DOHH2 (cell line): ENCODE measurements at regions not wholly inside any gene's neighbourhood (a gene's known extent, or its start where the extent isn't known, plus 50 kb on each side); places are given as distances from the start of the nearest gene placed in this dataset.

Experiments used
- H3F3A ChIP-seq: fragments of 200-600 bp; sonication (generic), shearing (Covaris generic); 2 replicates; pipeline ENCODE4 v1.6.0; 2016; ENCODE audit warnings: antibody characterized with exemption, mild to moderate bottlenecking; ENCODE audit not compliant: control insufficient read depth, insufficient read depth
- H3K27ac ChIP-seq: fragments of 200-600 bp; sonication (generic); 2 replicates; pipeline ENCODE4 v1.5.1; 2014; ENCODE audit warnings: low read depth, mild to moderate bottlenecking, low read length, moderate library complexity
- H3K27me3 ChIP-seq: fragments of 200-600 bp; sonication (generic); 2 replicates; pipeline ENCODE4 v1.6.1; 2014; ENCODE audit warnings: mild to moderate bottlenecking, low read length, mixed read lengths; ENCODE audit not compliant: control insufficient read depth
- H3K36me3 ChIP-seq: fragments of 200-600 bp; sonication (generic); 2 replicates; pipeline ENCODE4 v1.6.1; 2014; ENCODE audit warnings: mild to moderate bottlenecking, low read length, moderate library complexity, mixed read lengths; ENCODE audit not compliant: control insufficient read depth
- H3K4me1 ChIP-seq: fragments of 200-600 bp; sonication (generic); 2 replicates; pipeline ENCODE4 v1.6.1; 2014; ENCODE audit warnings: mild to moderate bottlenecking, low read length, mixed read lengths; ENCODE audit not compliant: control insufficient read depth
- H3K4me2 ChIP-seq: fragments of 200-600 bp; sonication (generic); 2 replicates; pipeline ENCODE4 v1.6.0; 2014; ENCODE audit warnings: mild to moderate bottlenecking, low read length, moderate library complexity
- H3K4me3 ChIP-seq: fragments of 200-600 bp; sonication (generic); 2 replicates; pipeline ENCODE4 v1.5.1; 2014; ENCODE audit warnings: mild to moderate bottlenecking, low read length, mixed read lengths
- H3K79me2 ChIP-seq: fragments of 200-600 bp; sonication (generic); 2 replicates; pipeline ENCODE4 v1.6.1; 2014; ENCODE audit warnings: mild to moderate bottlenecking, low read length, mixed read lengths; ENCODE audit not compliant: control insufficient read depth
- H3K9me2 ChIP-seq: fragments of 200-600 bp; sonication (generic); replicated peaks from 2 replicates; pipeline ENCODE4 v1.6.1; 2014; ENCODE audit warnings: mild to moderate bottlenecking, low read length, mixed read lengths; ENCODE audit not compliant: control insufficient read depth
- H3K9me3 ChIP-seq: fragments of 200-600 bp; sonication (generic); 2 replicates; pipeline ENCODE4 v1.6.1; 2014; ENCODE audit warnings: antibody characterized with exemption, low read length, mixed read lengths; ENCODE audit not compliant: control insufficient read depth, insufficient read depth
- H4K20me1 ChIP-seq: fragments of 200-600 bp; sonication (generic); 2 replicates; pipeline ENCODE4 v1.6.0; 2014; ENCODE audit warnings: low read depth, mild to moderate bottlenecking, antibody characterized with exemption, low read length, moderate library complexity; ENCODE audit not compliant: control insufficient read depth, insufficient read depth
- CTCF ChIP-seq: fragments of 200-600 bp; sonication (generic); IDR thresholded peaks from one replicate; pipeline ENCODE4 v1.5.1; 2014; ENCODE audit warnings: antibody characterized with exemption, mild to moderate bottlenecking, low read depth, low read length; ENCODE audit not compliant: poor library complexity, severe bottlenecking
- EZH2phosphoT487 ChIP-seq: fragments of 200-600 bp; sonication (generic); IDR thresholded peaks from 2 replicates; pipeline ENCODE4 v1.6.1; 2017; ENCODE audit warnings: borderline replicate concordance, mild to moderate bottlenecking, antibody characterized with exemption, low read length, moderate library complexity, mixed read lengths

DNA sequence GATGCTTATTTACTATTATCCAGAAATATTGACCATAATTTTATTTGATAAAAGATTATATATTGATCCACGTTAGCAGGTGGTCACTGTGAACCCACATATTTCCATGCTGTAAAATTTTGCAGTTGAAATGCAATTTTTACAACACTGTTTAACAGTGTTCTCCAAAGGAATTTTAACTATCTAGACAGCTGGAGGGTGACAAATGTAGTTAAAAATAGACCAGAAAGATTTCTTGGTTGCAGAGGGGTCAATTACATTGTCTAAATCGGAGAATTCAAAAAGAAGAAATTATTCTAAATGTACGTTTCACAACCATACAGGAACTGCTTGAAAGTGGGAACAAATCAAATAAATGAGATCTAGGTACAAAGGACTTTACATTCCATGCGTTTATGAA lies 625.2 kb upstream of the NCAM2 start:
- no peaks in the 10 kb centered on the region for H4K20me1 ChIP-seq
- H3K9me2 ChIP-seq: no peaks in the 10 kb centered on the region
- H3K9me3 ChIP-seq: no peaks in the 10 kb centered on the region; the same call in 1 of the 2 replicates
- no peaks in the 10 kb centered on the region for H3K36me3 ChIP-seq
- no peaks in the 10 kb centered on the region for H3K27me3 ChIP-seq
- no peak overlapping the region for H3K27ac ChIP-seq
- no peak overlapping the region for H3K4me2 ChIP-seq
- H3F3A ChIP-seq: no peaks in the 10 kb centered on the region
- H3K79me2 ChIP-seq: no peaks in the 10 kb centered on the region
- no peak overlapping the region for H3K4me3 ChIP-seq
- TF ChIP-seq CTCF (no peak), EZH2phosphoT487 (no peak)
- H3K4me1 ChIP-seq: no peaks in the 10 kb centered on the region

DNA sequence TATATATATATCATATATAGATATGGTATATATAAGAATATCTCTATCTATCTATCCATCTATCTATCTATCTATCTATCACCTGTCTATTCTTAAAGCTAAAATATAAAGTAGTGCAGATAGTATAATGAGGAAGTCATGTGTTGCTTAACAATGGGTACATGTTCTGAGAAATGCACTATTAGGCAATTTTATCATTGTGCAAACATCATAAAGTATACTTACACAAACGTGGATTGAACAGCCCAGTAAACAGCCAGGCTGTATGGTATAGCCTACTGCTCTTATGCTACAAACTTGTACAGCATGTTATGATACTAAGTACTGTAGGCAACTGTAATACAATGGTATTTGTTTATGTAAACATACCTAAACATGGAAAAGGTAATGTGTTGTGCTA lies 621.0 kb upstream of the NCAM2 start:
- no peak for TF ChIP-seq EZH2phosphoT487
- TF ChIP-seq CTCF: no peak
- Histone ChIP-seq H4K20me1 (no peaks in the 10 kb centered on the region), H3K4me3 (no peak overlapping the region), H3K9me2 (no peaks in the 10 kb centered on the region), H3K79me2 (no peaks in the 10 kb centered on the region), H3K4me1 (no peaks in the 10 kb centered on the region), H3K36me3 (no peaks in the 10 kb centered on the region), H3K27me3 (no peaks in the 10 kb centered on the region), H3F3A (no peaks in the 10 kb centered on the region), H3K4me2 (no peak overlapping the region), H3K9me3 (no peaks in the 10 kb centered on the region; the same call in 1 of the 2 replicates), H3K27ac (no peak overlapping the region)

- TF ChIP-seq EZH2phosphoT487 (no peak), CTCF (no peak)
Measured at GRCh38 chr21:20388400-20388799, 609.8 kb upstream of the NCAM2 start.

More at GRCh38 chr21:20388400-20388799, 609.8 kb upstream of the NCAM2 start:
- no peaks in the 10 kb centered on the region for H3F3A ChIP-seq
- no peaks in the 10 kb centered on the region for H3K79me2 ChIP-seq
- no peaks in the 10 kb centered on the region for H3K4me1 ChIP-seq
- H3K36me3 ChIP-seq: no peaks in the 10 kb centered on the region
- H4K20me1 ChIP-seq: no peaks in the 10 kb centered on the region
- no peak overlapping the region for H3K4me2 ChIP-seq
- no peaks in the 10 kb centered on the region for H3K9me2 ChIP-seq
- H3K27me3 ChIP-seq: no peaks in the 10 kb centered on the region
- no peaks in the 10 kb centered on the region; the same call in 1 of the 2 replicates for H3K9me3 ChIP-seq
- H3K27ac ChIP-seq: no peak overlapping the region
- H3K4me3 ChIP-seq: no peak overlapping the region
